ENCODE measurements at regions not wholly inside any gene's neighbourhood (a gene's known extent, or its start where the extent isn't known, plus 50 kb on each side); places are given as distances from the start of the nearest gene placed in this dataset.

DNA sequence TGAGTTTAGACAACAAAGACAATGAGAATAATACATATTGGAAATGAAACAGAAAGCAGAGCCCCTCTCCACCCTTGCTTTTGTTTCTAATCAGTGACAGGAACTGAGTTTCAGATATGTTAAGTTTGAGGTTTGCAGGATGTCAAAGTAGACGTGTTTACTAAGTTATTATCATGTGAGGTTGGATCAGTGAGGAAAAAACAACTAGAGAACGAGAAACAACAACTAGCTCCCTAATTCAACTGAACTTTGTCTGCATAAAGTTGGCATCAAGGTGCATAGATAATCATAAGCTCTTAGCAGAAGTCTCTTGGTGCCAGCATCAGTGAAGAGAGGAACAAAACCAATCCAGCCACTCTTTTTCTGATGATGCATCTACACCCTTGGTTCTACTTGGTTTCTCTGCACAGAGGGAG, 491.1 kb upstream of the NR2F2 start:
- TF ChIP-seq, protein P1, sequence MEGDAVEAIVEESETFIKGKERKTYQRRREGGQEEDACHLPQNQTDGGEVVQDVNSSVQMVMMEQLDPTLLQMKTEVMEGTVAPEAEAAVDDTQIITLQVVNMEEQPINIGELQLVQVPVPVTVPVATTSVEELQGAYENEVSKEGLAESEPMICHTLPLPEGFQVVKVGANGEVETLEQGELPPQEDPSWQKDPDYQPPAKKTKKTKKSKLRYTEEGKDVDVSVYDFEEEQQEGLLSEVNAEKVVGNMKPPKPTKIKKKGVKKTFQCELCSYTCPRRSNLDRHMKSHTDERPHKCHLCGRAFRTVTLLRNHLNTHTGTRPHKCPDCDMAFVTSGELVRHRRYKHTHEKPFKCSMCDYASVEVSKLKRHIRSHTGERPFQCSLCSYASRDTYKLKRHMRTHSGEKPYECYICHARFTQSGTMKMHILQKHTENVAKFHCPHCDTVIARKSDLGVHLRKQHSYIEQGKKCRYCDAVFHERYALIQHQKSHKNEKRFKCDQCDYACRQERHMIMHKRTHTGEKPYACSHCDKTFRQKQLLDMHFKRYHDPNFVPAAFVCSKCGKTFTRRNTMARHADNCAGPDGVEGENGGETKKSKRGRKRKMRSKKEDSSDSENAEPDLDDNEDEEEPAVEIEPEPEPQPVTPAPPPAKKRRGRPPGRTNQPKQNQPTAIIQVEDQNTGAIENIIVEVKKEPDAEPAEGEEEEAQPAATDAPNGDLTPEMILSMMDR (IDR thresholded peaks at IDR 0.05; ENCODE audit: insufficient read depth, low read length), result no peak
- TF ChIP-seq, protein P2, sequence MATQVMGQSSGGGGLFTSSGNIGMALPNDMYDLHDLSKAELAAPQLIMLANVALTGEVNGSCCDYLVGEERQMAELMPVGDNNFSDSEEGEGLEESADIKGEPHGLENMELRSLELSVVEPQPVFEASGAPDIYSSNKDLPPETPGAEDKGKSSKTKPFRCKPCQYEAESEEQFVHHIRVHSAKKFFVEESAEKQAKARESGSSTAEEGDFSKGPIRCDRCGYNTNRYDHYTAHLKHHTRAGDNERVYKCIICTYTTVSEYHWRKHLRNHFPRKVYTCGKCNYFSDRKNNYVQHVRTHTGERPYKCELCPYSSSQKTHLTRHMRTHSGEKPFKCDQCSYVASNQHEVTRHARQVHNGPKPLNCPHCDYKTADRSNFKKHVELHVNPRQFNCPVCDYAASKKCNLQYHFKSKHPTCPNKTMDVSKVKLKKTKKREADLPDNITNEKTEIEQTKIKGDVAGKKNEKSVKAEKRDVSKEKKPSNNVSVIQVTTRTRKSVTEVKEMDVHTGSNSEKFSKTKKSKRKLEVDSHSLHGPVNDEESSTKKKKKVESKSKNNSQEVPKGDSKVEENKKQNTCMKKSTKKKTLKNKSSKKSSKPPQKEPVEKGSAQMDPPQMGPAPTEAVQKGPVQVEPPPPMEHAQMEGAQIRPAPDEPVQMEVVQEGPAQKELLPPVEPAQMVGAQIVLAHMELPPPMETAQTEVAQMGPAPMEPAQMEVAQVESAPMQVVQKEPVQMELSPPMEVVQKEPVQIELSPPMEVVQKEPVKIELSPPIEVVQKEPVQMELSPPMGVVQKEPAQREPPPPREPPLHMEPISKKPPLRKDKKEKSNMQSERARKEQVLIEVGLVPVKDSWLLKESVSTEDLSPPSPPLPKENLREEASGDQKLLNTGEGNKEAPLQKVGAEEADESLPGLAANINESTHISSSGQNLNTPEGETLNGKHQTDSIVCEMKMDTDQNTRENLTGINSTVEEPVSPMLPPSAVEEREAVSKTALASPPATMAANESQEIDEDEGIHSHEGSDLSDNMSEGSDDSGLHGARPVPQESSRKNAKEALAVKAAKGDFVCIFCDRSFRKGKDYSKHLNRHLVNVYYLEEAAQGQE (IDR thresholded peaks at IDR 0.05; ENCODE audit: insufficient replicate concordance, low read depth), result no peak
- TF ChIP-seq POLR2AphosphoS5 (IDR thresholded peaks at IDR 0.05; ENCODE audit: low read depth), result no peak
- no peak for TF ChIP-seq SPI1 (IDR thresholded peaks at IDR 0.05; ENCODE audit: borderline replicate concordance, low read depth)
